Glomerular visceral epithelial cell (primary cell): ENCODE measurements at regions not wholly inside any gene's neighbourhood (a gene's known extent, or its start where the extent isn't known, plus 50 kb on each side); places are given as distances from the start of the nearest gene placed in this dataset.

ENCODE experiments used
- DNase-seq: peaks from one replicate; pipeline ENCODE4 v3.0.0-alpha.2; 2016; ENCODE audit errors: extremely low spot score

DNA sequence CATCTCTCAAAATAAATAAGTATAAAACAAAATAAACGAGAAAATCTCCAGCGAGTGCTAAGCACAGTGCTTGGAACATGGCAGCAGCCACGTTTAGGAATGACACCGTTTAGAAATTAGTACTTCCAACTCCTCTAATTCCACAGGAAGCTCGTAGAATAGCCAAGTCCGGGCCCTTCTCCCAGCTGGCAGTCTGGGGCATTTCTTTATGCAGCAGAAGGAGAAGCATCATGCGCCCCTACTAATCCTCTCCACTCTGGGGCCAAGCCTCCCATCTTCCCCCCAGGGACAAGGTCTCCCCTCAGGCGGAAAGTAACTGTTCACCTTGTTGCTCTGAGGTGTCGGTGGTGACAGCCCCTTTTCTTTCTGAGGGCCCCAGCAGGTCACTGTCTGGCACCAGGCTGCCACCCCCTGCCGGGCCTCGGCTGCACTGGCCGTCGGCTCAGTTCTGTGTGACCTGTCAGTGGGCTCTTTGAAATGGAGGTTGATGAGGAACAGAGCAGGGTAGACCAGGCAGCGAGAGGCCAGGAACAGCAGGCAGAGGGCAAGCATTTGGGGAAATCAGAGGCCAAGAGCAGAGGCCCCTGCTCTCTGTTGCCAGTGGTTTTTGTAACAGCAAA is 113.5 kb upstream of the WWC1 start:
- DNase-seq, result no peak

DNA sequence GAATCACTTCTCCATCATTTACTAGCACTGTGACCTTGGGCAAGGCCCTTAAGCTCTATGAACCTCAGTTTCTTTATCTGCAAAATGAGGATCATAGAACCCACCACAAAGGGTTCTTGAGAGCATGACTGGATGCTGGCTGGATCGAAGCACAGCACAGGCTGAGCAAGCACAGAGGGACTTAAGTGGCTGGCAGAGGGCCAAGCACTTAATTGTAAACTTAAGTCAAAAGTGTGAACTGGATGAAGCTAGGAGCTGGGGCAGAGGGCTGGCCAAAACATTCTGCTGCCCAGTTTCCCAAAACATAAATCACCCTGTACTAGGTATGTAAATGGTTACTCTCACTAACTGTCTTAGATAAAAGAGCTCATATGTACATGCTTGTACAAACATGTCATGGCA is 112.3 kb upstream of the WWC1 start:
- peak; percentile 12 for DNase-seq

DNA sequence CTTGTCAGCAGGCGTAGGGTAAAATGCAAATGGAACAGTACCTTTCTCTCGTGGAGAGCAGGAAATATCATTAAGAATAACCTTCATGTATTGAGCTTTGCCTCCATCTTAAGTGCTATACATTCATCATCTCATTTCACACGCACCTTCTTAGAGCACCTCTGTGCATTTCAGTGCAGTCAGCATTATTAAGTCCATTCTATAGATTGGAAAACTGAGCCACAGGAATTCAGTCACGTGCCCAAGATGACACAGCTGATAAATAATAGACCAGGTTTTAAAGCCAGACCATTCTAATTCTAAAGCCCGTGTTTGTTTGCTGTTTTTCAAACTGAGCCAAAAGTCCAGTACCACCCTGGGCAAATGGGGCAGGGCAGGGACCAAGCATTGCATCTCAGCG is 109.2 kb upstream of the WWC1 start:
- no peak for DNase-seq

- no peak for DNase-seq
Observed at GRCh38 chr5:168184103-168184502, 107.3 kb upstream of the WWC1 start.

GRCh38 chr5:168186289-168187074 is 105.0 kb upstream of the WWC1 start:
- no peak for DNase-seq

DNA sequence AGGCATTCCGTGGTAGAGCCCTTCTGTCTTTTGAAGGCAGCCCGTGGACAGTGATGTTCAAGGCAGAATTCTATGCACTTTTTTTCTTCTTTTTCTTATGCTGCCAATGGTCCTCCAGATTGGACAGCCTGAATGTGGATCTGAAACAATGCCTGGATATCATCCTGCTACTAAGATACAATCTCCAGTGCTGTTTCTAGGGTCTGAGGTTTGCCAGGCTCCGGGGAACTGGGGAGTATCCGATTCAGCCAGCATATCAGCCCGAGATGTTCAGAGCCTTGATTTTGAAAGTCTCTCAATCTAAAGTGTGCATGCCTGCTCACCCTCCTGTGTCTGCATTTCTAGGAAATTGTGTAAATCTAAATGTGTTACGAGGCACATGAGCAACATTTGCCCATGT is 103.8 kb upstream of the WWC1 start:
- DNase-seq, result no peak

DNA sequence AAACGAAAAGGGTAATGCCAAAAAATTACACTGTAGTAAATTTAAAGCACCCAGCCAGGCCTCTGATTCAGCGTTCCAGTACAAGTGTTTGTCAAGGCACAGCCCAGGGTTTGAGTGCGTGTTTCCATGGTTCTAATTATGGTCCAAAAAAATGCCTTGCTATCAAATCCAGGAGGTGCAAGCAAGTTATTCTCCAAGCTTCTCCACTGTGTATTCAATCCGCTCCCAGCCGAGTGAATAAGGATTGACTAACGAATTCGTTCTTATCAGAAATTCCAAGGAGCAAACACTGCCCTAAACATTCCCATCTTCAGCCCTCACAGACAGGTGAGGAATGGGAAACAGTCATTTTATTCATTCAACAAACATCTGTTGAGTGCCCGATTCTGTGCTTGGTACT is 103.3 kb upstream of the WWC1 start:
- no peak for DNase-seq

- DNase-seq, result no peak
Observed at GRCh38 chr5:168192120-168192519, 99.3 kb upstream of the WWC1 start.

GRCh38 chr5:168193493-168194250 is 97.8 kb upstream of the WWC1 start:
- no peak for DNase-seq

DNA sequence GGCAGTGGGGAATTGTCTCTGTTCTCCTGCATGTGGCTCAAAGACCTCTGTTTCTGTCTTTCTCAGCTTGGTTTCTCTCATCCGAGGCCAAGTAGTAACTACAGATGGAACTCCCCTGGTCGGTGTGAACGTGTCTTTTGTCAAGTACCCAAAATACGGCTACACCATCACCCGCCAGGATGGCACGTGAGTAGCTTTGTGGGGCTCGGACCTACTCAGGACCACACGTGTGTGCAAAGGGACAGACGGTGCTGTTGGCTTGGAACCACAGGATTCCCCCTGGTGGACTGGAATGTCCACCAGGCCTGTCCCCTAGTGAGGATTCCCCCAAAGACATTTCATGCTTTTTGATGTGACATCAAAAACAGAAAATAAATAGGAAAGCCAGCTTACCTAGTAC is 96.3 kb upstream of the WWC1 start:
- DNase-seq, result no peak

- no peak for DNase-seq
Observed at GRCh38 chr5:168198359-168198758, 93.1 kb upstream of the WWC1 start.

GRCh38 chr5:168202996-168203395 is 88.4 kb upstream of the WWC1 start:
- DNase-seq, result no peak

DNA sequence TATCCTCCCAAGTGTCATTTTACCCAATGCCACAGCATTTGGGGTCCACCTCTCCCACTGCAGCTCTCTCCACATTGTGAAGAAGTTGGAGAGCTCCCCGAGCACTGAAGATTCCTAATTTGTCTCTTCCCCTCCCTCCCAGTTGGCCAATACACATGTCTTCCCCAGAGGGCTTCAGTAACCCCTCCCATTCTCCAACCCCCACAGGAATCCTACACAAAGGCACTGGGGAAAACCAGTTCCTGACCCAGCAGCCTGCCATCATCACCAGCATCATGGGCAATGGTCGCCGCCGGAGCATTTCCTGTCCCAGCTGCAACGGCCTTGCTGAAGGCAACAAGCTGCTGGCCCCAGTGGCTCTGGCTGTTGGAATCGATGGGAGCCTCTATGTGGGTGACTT is 87.3 kb upstream of the WWC1 start:
- DNase-seq, result no peak

DNA sequence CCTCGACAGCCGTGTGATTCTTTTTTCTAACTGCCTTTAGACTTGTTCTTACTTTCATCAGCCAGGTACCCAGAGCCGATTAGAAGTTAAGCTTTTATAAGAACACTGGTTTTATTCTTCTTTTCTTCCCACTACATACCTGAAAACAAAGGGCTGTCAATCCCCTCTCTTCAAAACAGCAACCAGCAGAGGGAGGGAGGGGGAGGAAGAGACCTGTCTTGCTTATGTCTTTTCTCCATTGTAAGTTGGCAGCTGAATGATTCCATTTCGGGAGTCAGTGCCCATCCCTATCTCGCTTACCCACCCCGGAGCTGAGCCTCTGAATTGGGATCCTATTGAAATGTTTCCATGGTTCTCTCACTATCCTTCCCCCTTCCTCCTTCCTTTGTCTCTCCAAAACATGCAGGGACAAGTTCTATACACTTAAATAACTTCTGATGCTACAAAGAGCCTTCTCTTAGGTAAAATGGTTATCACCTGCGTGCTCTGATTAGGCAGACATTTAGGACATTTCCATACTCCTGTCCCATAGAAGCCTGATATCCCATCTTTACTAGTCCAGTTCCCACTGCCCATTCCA is 83.9 kb upstream of the WWC1 start:
- DNase-seq, result no peak

DNA sequence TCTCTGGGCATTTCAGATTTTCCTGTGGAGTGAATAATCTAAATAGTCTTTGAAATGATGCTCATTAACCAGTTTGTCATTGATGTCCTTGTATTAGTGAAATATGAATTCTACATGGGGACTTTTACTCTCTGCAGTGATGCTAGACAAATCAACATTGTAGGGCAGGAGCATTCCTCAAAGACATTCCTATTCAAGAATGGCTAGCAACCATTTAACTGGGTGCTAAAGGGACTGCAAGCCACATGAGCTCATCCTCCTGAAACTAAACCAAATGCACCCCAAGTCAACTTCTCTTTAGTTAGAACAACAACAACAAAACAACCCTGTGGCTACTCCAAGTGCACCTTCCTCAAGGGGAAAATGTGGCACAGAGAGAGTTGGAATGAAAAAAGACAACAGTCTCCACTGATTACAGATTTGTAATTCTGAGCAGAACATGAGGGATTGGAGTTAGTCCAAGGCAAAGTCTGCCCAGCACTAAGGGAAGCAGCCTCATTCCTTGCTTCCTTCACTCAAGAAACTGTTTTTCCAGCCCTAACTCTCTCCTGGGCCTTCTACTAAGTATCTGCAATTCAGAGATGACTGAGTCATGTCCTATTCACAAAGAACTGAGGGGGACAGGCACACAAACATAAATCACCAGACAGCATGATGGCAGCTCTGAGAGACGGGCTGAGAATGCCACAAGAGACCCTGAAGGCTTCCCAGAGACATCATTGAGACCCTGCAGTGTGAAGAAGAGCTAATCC is 82.0 kb upstream of the WWC1 start:
- DNase-seq, result no peak

- no peak for DNase-seq
Observed at GRCh38 chr5:168209997-168210396, 81.4 kb upstream of the WWC1 start.

DNA sequence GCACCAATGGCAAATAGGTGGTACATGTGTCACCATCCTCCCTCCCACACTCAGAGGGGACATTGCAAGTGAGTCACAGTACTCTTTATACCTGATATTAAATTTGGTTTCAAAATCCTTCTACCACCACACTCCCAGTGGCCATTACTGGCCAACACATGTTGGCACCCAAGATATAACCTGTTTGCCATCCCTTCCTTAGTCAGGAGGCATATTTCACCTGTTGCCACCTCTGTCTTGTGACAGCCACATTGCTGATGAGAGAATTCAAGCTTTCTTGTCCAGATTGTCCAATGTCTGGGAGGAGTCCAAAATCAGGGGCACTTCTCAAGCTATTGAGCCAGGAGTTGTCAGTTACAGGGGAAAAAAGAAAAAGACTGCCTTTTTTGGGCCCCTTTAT is 80.2 kb upstream of the WWC1 start:
- no peak for DNase-seq

- no peak for DNase-seq
Observed at GRCh38 chr5:168211936-168212335, 79.5 kb upstream of the WWC1 start.

GRCh38 chr5:168214071-168214470 is 77.4 kb upstream of the WWC1 start:
- no peak for DNase-seq

- DNase-seq, result no peak
Observed at GRCh38 chr5:168214886-168215285, 76.6 kb upstream of the WWC1 start.

- no peak for DNase-seq
Observed at GRCh38 chr5:168215646-168216045, 75.8 kb upstream of the WWC1 start.

DNA sequence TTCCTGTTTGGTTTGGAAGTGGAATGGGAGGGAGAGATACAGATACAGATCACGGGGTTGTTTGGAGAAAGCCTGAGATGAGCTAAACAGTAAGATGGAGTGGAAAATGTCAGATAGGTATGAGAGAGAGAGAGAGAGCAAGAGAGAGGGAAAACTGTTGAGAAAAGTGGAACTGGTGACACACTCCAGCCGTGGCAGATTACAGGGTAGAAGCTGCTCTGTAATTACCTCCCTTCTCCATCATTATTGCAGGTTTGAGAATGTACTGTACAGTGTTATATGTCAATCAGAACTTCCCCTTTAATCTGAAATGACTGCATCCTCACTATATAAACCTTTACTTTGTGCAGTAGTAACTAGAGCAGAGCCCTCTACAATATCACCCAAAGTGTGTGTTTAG is 74.5 kb upstream of the WWC1 start:
- DNase-seq, result no peak
